ENCODE measurements at regions not wholly inside any gene's neighbourhood (a gene's known extent, or its start where the extent isn't known, plus 50 kb on each side); places are given as distances from the start of the nearest gene placed in this dataset.
"Not testable (repeated sequence)": the region's sequence is repeated elsewhere in the genome, so short reads cannot be mapped to it uniquely, and the experiment has no call there.

DNA sequence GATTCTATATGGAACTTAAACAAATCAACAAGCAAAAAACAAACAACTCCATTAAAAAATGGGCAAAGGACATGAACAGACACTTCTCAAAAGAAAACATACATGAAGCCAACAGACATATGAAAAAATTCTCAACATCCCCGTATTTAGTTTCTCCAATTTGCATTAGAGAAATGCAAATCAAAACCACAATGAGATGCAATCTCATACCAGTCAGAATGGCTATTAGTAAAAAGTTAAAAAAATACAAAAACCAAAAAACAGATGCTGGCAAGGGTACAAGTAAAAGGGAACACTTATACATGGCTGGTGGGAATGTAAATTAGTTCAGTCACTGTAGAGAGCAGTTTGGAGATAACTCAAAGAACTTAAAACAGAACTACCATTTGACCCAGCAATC lies 342.1 kb upstream of the NUDT12 start:
- no peak for DNase-seq

DNA sequence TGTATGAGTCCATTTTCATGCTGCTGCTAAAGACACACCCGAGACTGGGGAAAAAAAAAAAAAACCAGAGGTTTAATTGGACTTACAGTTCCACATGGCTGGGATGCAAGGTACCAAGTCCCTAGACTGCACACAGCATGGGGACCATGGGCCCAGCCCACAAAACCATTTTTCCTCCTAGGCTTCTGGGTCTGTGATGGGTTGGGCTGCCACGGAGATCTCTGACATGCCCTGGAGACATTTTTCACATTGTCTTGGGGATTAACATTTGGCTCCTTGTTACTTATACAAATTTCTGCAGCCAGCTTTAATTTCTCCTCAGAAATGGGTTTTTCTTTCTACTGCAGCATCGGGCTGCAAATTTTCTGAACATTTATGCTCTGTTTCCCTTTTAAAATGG lies 340.3 kb upstream of the NUDT12 start:
- DNase-seq: no peak

DNA sequence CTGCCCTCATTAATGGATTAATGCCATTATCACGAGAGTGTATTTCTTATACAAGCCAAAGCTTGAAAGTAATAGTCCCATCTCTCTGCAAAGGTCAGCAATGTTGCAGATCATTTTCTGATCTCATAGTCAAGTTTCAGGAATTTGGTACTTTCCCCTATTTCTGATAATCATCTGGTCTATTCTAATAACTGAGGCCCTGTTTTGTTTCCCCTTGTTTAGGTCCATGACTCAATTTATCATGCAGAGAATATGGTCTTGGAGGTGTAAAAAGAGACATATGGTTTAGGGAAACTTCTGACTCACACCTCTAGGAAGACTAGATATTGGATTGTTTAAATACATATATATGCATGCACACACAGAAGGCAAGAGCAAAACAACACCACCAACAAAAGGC lies 339.3 kb upstream of the NUDT12 start:
- no peak for DNase-seq

DNA sequence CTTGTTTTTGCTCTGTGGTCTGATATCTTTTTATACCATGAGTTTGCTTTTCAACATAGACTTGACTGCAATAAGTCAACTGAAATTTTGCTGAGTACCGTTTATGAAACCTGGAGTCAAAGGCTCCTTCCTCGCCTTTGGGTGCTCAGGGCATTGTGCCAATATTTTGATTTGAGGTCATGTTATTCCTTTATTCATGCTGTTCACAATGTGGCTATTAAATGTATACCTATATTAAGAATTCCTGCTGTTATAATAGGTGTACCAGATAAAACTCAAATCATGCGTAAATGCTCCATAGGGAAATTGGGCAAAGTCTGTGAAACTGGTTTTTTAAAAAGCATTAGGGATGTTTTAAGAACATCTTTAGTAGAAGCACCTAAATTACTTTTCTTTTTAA lies 334.0 kb upstream of the NUDT12 start:
- DNase-seq: no peak

DNA sequence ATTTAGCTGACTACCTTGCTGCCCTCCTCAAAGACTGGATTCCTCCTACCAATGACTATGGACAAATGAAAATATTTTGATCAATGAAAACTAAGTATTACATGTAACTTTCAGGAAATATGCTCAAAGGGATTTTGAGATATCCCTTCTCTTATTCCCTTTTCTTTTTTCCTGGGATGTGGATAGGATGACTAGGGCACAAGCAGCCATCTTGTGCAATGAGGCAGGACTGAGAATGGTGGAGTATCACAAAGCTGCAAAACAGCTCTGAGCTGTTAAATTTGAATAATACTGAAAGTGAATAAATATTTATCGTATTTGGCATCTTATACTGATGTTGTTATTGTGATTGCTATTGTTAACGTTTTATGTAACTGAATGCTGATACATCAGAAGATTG lies 333.1 kb upstream of the NUDT12 start:
- DNase-seq: no peak

DNA sequence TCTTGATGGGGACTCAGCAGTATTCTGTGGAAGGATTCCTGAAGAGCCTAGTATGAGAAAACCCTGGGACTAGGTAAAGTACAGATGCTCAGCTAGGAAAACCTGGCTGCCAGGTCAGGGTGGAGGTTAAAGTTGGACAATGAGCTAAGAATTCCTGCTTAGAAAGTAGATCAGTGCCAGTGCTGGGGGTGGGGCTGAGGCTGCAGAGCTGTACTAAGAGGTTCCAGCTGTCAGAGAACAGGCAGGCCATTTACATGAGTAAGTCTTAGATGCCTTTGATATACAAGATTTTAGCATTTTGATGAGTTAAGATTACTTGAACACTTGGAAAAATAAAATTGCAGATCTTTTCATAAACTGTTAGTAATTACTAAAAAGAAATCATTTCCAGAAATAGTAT lies 332.3 kb upstream of the NUDT12 start:
- no peak for DNase-seq

DNA sequence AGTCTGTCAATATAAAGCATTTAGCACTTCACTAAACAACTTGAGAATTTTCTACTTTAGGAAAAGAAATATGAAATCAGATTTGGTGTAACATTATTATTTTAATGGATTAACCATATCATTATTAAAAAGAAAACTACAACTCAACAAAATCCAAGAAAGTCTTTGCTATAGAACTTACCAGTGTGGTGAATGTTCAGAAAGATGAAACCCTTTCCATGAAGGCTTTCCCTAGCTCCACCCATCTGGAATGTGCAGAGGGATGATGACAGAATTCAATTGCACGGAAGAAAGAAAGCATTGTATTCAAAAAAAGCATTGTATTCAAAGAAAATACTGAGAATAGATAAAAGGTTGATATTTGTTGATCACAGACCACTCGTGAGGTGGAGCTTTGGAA lies 328.6 kb upstream of the NUDT12 start:
- no peak for DNase-seq

DNA sequence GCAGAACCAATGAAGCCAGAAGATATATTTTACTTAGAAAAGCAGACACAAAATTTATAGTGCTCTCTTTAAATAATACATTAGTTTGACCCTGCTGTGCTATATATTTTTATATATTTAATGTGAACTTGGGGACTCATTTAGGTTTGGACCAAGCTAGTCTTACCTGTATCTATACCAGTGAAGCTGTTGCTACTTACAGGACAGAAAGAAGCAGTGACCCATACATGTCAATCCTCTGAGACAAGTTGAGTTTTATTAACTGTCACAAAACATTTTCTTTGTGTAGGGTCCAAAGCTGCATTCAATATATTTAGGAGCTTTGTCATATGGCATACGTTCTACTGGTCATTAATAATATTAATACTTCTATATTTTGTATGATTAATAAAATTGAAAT lies 327.7 kb upstream of the NUDT12 start:
- DNase-seq: no peak

DNA sequence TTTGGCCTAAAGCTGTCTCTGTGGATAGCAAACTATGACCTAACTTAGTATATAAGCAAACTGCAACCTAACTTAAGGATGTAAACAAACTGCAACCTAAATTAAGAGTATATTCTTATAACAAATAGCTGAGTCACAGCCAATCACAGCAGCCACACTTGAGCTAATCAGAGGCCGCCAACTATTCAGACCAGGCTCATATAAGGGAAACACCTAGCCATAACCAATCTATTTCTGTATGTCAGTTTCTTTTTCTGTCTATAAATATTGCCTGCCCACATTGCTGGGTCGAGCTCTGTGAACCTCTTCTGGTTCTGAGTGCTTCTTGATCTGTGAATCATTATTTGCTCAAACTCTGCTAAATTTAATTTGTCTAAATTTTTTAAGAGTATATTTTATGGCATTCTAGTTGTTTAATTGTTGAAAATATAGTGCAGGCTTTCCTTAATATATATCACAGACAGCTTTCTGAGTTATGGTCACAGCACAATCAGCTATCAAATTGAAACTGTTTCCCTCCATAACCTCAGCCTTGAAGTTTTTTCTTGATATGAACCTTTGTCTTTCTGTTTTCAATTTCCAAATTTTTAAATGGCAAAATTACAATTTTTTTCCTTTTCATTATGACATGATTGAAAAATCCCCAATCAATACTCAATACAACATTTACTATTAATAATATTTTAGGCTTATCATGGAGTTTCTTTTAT lies 327.1 kb upstream of the NUDT12 start:
- DNase-seq: no peak

DNA sequence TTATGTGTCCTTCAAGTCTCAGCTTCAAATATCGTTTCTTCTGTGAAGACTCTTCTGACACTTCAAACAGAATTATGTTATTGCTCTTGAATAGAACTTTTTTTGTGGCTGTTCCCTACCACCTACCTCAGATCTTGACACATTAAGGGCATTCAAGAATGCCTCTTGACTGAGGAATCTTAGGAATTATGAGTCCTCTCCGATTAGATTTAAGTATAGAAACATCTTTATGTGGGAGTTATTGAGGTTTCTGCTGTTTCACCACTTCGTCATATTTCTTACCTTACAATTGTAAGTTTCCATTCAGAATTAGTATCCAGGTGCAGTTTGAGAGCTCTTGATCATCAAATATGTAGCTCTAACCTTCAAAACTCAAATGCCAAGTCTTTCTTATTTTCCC lies 324.2 kb upstream of the NUDT12 start:
- DNase-seq: no peak

DNA sequence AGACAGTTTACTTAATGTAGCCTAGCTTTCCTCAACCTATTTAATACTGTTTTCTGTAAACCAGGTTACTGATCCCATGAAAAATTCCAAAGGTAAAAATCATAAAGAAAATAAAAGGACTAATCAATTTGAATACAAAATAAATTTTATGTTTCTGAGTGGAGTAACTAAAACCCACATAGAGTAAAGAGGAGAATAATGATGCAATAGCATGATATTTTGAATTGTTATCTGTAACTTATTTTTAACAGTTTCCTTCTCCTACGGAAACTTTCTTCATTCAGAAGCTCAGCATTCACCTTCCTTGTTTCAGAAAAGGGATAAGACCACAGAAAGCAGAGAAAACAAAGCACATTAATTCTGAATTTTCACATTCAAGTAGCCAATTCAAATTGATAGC lies 320.6 kb upstream of the NUDT12 start:
- DNase-seq: no peak

DNA sequence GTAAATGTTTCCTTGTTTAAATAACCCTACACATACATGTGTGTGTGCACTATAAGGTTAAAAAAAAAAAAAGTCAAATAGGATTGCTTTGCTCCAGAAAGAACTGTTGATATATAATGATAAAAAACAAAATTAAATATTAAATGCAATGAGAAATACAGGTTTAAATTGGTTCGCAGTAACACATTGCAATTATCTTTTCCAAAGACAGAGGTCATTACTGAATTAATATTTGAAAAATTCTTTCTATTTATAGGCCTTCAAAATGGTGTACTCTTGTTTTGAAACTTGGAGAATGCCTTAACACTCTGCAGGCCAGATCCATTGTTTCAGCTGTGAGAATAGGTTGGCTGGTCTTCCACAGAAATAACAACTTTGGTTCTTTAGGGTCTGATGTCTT lies 319.0 kb upstream of the NUDT12 start:
- no peak for DNase-seq

DNA sequence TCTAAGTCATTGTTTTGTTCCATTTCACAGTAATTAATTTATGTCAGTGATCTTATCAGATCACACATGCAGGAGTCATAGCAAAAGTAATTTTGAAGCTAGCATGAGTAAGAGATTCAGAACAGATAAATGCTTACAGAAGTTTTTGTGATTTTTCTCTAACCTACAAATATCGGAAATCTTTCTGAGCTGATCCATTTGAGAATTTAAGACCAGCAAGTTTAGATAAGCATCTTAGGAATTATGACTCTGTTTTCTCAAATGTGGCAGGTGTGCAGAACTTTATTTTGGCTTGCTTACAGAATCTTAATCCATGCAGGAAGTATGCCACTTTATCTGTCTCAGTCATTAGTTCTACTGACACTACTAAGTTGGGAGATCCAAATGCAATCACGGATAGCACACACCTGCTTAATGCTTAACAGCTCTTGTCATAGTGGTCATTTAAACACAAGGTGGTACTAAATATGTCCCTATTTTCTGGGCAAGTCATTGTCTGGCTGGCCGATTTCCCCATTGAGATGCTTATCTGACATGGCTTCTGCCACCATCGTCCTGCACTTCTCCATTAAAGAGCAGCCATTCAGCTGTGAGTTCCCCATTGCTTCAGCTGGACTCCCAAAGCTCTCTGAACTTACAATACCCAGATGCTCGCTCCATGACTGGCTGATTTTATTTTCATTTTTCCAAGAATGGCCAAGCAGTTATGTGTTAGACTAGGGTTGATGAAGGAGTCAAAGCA lies 305.4 kb upstream of the NUDT12 start:
- no peak for DNase-seq

DNA sequence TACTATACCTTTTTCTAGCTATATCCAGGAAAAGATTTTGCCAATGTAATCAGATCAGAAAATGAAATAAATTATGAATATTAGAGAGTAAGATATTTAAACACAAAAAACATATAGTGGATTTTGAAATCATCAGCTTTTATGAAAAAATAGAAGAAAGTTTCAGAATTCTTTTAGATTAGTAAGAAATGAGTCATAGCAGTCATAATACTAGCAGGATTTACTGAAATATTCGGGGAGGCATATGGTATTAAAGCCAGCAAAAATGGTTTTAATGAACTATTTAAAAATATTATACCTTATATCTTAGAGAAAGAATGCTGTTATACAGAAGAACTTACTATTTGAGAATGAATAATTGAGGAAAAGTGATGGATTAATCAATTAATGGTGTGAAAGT lies 303.6 kb upstream of the NUDT12 start:
- no peak for DNase-seq

DNA sequence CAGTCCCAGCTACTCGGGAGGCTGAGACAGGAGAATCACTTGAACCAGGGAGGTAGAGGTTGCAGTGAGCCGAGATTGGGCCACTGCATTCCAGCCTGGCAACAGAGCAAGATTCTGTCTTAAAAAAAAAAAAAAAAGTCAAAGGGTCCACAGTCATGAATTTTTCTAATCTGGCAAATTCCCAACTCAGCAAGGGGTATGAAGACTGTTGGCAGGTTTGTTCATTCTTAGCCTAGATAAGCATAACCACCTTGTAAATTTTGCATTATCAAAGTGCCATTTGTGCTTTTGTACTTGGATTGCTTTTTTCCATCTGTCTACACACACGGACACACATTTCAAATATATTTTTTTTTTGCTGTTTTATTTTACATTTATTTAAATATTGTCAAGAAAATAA lies 299.8 kb upstream of the NUDT12 start:
- no peak for DNase-seq

DNA sequence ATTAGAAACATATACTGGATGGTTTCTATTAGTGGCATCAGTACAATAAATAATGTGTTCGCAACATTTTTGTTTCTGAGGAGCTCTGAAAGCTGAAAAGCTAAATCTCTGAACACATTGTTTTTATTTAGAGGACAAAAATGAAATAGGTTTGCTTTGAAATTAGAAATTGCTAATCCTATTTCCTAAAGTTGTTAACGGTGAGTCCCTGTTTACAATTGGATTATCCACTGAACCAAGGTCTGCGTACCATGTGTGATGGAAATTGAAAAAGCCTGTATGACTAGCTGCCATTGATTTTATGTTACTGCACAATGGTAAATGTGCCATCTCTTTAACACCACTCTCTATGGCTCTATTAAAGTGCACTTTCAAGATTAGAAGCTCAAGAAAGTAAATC lies 297.7 kb upstream of the NUDT12 start:
- DNase-seq: no peak

DNA sequence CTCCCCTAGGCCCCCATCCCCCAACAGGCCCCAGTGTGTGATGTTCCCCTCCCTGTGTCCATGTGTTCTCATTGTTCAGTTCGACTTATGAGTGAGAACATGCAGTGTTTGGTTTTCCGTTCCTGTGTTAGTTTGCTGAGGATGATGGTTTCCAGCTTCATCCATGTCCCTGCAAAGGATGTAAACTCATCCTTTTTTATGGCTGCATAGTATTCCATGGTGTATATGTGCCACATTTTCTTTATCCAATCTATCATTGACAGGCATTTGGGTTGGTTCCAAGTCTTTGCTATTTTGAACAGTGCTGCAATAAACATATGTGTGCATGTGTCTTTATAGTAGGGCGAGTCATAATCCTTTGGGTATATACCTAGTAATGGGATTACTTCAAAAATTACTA lies 295.8 kb upstream of the NUDT12 start:
- not testable (repeated sequence) for DNase-seq

DNA sequence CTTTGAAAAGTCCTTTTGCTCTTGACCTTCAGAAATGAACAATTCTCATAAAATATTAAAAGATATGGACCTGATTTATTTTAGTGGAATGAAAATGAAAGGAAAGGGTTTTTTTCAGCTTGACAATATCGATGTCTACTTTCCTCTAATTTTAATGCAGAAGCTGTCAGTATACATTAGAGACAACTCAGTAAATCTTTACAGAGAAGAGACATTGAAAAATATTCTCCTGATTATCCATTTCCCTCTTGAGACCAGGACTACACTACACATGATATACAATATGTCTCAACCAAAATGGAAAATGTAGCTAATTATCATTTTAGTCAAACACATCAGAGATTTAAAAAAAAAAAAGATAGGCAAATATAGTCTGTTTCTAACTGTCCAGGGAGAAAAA lies 288.5 kb upstream of the NUDT12 start:
- DNase-seq: no peak

DNA sequence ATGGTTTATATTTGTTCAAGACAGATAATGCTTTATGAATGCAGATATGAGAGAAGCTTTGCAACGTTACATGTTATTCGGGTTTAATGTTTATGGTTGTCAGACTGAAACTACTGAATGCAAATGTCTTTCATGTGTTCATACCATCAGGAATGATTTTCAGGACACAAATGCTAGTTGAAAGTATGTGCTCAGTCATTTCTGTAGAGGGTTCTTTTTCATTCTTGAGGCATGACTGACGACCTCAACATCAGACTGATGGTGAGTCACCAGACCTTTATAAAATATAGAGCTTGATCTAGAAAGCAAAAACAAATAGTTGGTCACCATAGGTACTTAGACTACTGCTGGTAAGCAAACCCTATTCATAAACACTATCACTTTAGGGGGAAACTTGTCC lies 287.3 kb upstream of the NUDT12 start:
- DNase-seq: no peak

DNA sequence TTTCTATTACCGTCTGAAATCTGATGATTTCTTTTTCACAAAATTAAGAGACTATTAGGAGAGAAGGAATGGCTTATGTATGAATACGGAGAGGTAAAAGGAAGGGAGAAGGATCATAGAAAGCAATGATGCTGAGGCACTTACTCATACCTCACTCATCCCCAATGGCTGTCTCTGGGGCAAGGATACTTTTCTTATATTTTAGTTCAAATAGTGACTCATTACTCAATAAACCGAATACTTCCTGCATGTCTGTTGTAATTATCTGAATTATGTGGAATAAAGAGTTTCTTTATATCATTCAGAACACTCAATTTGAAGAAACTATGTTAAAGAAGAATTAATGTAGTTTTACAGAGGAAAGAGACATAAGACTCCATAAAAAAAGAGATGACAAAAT lies 284.5 kb upstream of the NUDT12 start:
- DNase-seq: no peak

DNA sequence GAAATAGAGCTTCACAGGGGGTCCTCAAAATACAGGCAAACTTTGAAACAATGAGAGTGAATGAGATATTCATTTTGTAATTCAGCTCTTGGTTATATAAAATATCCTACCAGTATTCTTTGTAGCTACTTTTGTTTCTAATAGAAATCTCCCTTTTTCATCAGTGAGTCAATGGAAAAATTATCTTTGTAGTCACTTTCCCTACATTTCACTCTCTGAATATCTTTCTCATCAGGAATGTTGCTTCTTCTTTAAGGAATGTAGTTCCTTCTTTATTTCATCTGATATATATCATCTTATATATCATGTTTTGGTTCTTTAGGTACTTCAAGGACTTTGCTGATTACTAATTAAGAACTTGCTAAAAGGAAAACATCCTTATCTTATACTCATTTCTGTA lies 280.3 kb upstream of the NUDT12 start:
- DNase-seq: no peak

DNA sequence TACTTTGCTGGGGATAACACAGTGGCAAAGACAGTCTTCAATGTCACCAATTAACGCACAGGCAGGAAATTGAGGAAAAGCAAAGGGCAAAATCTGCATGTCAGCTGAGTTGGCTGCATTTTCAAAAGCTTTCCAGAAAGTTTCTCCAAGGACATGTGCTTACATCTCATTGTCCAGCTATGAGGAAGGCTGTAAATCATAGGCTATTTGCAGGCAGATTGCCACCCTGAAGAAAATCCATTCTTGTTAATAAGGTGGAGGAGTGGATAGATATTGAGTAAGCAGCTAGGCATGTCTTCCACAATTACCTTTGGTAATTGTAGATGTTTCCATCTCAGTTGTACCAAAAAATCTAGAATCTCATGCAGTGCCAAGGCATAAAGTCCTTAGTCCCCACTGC lies 278.0 kb upstream of the NUDT12 start:
- no peak for DNase-seq

DNA sequence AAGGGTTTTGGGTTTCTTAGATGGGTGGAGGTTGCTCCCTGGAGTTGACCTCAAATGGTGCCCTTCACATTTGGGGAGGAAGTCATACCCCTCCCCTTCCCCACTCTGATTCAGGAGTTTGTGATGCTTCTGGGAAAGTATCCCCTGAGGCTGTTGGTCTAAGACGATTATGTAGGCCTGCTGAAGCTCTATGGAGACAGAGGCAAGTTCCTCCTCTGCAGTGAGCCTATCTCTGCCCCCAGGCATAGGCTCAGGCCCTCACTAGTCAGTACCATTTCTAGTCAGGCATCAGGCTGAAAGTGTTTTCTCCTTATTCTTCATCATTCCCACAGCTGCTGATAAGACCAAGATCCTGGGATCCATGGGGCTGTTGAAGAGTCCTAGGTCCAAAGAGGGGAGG lies 271.6 kb upstream of the NUDT12 start:
- no peak for DNase-seq

DNA sequence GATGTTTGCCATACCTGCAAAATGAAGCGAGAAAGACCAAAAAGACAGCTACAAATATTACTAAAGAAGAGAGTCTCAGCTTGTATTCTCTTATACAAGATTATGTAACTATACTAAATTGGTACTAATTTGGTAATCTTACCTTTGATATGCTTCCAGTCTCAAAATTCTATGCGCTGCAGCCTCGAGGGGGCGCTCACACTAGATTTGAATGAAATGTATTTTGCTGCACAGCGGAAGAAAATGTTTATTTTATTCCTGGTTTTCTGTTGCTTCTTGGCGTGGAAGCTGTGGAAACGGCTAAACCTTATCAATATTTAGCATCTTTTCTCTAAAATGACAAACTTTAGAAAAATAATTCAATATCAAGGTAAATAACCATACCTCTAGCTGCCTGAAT lies 267.0 kb upstream of the NUDT12 start:
- no peak for DNase-seq

DNA sequence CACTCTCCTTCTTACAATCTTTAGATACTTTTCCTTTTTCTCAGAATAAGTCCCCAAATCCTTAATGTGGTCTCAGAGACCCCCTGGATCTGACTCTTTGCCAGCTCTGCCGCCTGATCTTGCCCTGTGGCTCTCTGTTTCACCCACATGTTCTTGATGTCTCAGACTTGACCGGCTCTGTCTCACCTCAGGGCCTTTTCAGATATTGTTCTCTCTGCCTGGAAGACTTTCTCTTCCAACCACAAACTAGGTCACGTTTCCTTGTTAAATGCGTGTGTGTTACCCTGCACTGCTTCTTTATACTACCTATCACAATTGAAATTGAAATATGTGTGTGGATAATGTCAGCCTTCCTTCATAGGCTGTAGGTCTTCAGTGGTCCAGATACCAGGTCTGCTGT lies 265.4 kb upstream of the NUDT12 start:
- DNase-seq: no peak

All from stimulated activated CD4-positive, alpha-beta T cell treated with anti-CD3 and anti-CD28 coated beads, Interleukin-1b, Interleukin-23, amount 100 ng/mL, for 48 hours (primary cell).